HEK293T (cell line): ENCODE measurements at regions not wholly inside any gene's neighbourhood (a gene's known extent, or its start where the extent isn't known, plus 50 kb on each side); places are given as distances from the start of the nearest gene placed in this dataset.

Source experiments
- ARNT ChIP-seq: fragments of 450-650 bp; IDR thresholded peaks from 2 replicates; pipeline ENCODE4 v1.6.1; 2017; ENCODE audit warnings: mild to moderate bottlenecking
- BHLHE40 ChIP-seq: fragments of 450-650 bp; IDR thresholded peaks from 2 replicates; pipeline ENCODE4 v1.6.1; 2016; ENCODE audit warnings: mild to moderate bottlenecking, moderate library complexity, borderline replicate concordance
- ELF4 ChIP-seq: fragments of 450-650 bp; IDR thresholded peaks from 2 replicates; pipeline ENCODE4 v1.6.1; 2017; ENCODE audit warnings: antibody characterized with exemption
- FOXA1 ChIP-seq: fragments of 450-650 bp; IDR thresholded peaks from 2 replicates; pipeline ENCODE4 v1.6.1; 2016; ENCODE audit warnings: mild to moderate bottlenecking
- HDGF ChIP-seq: fragments of 450-650 bp; IDR thresholded peaks from 2 replicates; pipeline ENCODE4 v1.6.1; 2017; ENCODE audit warnings: antibody characterized with exemption, borderline replicate concordance
- SP1 ChIP-seq: fragments of 450-650 bp; IDR thresholded peaks from 2 replicates; pipeline ENCODE4 v1.6.1; 2017

- TF ChIP-seq FOXA1: no peak
- TF ChIP-seq SP1: no peak
- TF ChIP-seq ARNT: no peak
- no peak for TF ChIP-seq HDGF
- TF ChIP-seq BHLHE40: no peak
- TF ChIP-seq ELF4: no peak
These were observed 178.5 kb upstream of the TRIB2 start for GRCh38 chr2:12538138-12538694.
